Body of pancreas (tissue), 4 donors: ENCODE measurements at regions not wholly inside any gene's neighbourhood (a gene's known extent, or its start where the extent isn't known, plus 50 kb on each side); places are given as distances from the start of the nearest gene placed in this dataset.

ENCODE experiments used
- POLR2A ChIP-seq, 3 donors: fragments of 450-650 bp; IDR thresholded peaks; one replicate each; pipeline ENCODE4 v1.6.1; 2016; ENCODE audit warnings: antibody characterized with exemption in 3 of 3, mild to moderate bottlenecking in 2 of 3
- TF ChIP-seq, protein P1 (sequence below), 7 experiments: fragments of 450-650 bp in 4 of 7; fragments of 200-600 bp in 3 of 7; sonication (generic) in 3 of 7; IDR thresholded peaks; one replicate each; pipeline ENCODE4 v1.5.1; 2016 to 2019; ENCODE audit warnings: antibody characterized with exemption in 7 of 7

GRCh38 chr3:159219231-159219630, 417.4 kb downstream of the MFSD1 start:
- TF ChIP-seq, protein P1, sequence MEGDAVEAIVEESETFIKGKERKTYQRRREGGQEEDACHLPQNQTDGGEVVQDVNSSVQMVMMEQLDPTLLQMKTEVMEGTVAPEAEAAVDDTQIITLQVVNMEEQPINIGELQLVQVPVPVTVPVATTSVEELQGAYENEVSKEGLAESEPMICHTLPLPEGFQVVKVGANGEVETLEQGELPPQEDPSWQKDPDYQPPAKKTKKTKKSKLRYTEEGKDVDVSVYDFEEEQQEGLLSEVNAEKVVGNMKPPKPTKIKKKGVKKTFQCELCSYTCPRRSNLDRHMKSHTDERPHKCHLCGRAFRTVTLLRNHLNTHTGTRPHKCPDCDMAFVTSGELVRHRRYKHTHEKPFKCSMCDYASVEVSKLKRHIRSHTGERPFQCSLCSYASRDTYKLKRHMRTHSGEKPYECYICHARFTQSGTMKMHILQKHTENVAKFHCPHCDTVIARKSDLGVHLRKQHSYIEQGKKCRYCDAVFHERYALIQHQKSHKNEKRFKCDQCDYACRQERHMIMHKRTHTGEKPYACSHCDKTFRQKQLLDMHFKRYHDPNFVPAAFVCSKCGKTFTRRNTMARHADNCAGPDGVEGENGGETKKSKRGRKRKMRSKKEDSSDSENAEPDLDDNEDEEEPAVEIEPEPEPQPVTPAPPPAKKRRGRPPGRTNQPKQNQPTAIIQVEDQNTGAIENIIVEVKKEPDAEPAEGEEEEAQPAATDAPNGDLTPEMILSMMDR (IDR thresholded peaks at IDR 0.05) = no peak
- TF ChIP-seq POLR2A (IDR thresholded peaks at IDR 0.05) = no peak
